Fibroblast of the aortic adventitia (primary cell): ENCODE measurements at regions not wholly inside any gene's neighbourhood (a gene's known extent, or its start where the extent isn't known, plus 50 kb on each side); places are given as distances from the start of the nearest gene placed in this dataset.

Experiments used
- DNase-seq: peaks from one replicate; pipeline ENCODE4 v3.0.0-alpha.2; 2010; ENCODE audit warnings: low read depth
- H3K4me3 ChIP-seq: 2 replicates; pipeline ENCODE4 v1.5.1; 2011; ENCODE audit warnings: low read depth, mild to moderate bottlenecking, control low read depth, low read length, moderate library complexity
- CTCF ChIP-seq: IDR thresholded peaks from 2 replicates; pipeline ENCODE4 v1.5.1; 2011; ENCODE audit warnings: mild to moderate bottlenecking, low read length, control low read depth, inconsistent platforms; ENCODE audit not compliant: insufficient read depth

DNA sequence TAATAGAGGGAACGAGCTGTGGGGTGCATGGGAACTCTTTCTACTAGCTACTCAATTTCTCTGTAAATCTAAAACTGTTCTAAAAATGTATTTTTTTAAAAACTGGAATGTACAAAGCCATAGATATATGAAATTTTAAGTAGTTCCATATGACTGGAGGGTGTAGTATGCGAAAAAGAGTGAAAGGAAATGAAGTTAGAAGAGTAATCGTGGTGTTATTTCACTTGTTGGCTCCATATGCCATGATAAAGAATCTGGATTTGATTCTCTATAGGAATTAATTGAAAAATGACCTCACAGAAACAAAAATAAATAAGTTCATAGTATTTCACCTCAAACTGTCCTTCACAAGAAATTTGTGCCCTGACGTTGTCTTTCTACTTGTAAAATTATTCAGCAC is 500.2 kb downstream of the TENT5A start:
- H3K4me3 ChIP-seq: no peak overlapping the region
- no peak for DNase-seq
- no peak for TF ChIP-seq CTCF

GRCh38 chr6:81246200-81246599 is 506.3 kb downstream of the TENT5A start:
- no peak overlapping the region for H3K4me3 ChIP-seq
- TF ChIP-seq CTCF: no peak
- DNase-seq: no peak

GRCh38 chr6:81242624-81243023 is 509.9 kb downstream of the TENT5A start:
- H3K4me3 ChIP-seq: no peak overlapping the region
- peak; percentile 16 for DNase-seq
- no peak for TF ChIP-seq CTCF

DNA sequence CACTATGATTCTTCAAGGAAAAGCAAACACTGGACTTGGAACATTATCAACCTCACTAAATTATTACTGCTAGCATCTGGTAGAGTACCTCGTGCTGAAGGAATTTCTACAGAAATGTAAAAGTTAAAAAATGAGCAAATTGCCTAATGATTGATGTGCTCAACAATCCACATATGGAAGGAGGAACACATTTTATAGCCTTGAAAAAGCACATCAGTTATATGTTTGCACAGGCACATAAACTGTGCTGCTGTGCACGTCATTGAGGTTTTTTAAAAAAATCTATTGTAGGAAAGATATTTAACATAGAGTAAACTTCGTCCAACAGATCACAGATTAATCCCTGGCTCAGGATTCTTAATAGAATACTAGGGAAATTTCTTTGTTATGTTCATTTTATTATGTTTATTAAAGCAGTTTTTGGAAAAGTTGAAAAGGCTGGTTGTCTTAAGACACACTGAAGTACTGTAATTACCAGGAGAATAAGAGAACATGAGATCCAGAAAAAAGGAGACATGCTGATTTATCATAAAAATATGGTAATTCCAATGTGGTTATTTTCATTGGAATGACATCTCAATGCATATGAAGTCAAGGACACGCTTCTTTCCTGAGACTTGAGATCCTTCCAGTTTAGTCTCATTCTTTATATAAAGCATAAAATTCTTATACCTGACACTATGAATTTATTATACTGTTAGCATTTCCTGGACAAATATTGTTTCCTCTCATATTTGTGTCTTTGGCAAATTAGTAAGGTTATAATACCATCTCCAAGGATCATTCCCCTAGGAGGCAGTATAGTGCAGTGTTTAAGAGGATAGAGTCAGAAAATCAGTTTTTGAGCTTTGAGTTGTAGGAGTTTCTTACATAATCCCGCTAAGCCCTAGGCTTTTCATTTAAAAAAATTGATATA is 511.1 kb downstream of the TENT5A start:
- peak; percentile 56 for TF ChIP-seq CTCF
- H3K4me3 ChIP-seq: no peak overlapping the region
- peak; percentile 78 for DNase-seq

- no peak for TF ChIP-seq CTCF
- no peak overlapping the region for H3K4me3 ChIP-seq
- no peak for DNase-seq
These were observed 514.1 kb downstream of the TENT5A start for GRCh38 chr6:81238390-81238789.

- no peak for TF ChIP-seq CTCF
- no peak overlapping the region for H3K4me3 ChIP-seq
- DNase-seq: no peak
These were observed 515.3 kb downstream of the TENT5A start for GRCh38 chr6:81237226-81237625.

DNA sequence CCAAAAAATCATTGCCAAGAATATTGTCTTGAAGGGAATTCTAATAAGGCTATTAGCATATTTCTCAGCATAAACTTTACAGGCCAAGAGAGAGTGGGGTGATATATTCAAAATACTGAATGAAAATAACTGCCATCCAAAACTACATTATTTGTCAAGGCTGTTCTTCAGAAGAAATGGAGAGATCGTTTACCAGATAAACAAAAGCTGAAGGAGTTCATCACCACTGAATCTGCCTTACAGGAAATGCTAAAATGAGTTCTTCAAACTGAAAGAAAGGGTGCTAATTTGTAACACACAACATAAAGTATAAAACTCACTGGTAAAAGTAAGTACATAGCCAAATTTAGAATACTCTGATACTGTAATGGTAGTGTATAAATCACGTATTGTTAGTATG is 517.0 kb downstream of the TENT5A start:
- no peak for TF ChIP-seq CTCF
- H3K4me3 ChIP-seq: no peak overlapping the region
- DNase-seq: no peak
